Retinal pigment epithelial cell (primary cell): ENCODE measurements at regions not wholly inside any gene's neighbourhood (a gene's known extent, or its start where the extent isn't known, plus 50 kb on each side); places are given as distances from the start of the nearest gene placed in this dataset.

Source experiments
- DNase-seq: peaks from one replicate; pipeline ENCODE4 v3.0.0-alpha.2; 2010; ENCODE audit warnings: low read depth
- H3K4me3 ChIP-seq: 2 replicates; pipeline ENCODE4 v1.5.1; 2011; ENCODE audit warnings: mild to moderate bottlenecking, low read length, control low read depth, moderate library complexity
- TF ChIP-seq, protein P1 (sequence below): conservative IDR thresholded peaks from 2 replicates; pipeline ENCODE4 v1.5.1; 2011; ENCODE audit warnings: low read depth, low read length, control low read depth, inconsistent platforms

- no peak overlapping the region for H3K4me3 ChIP-seq
- DNase-seq = no peak
- TF ChIP-seq, protein P1, sequence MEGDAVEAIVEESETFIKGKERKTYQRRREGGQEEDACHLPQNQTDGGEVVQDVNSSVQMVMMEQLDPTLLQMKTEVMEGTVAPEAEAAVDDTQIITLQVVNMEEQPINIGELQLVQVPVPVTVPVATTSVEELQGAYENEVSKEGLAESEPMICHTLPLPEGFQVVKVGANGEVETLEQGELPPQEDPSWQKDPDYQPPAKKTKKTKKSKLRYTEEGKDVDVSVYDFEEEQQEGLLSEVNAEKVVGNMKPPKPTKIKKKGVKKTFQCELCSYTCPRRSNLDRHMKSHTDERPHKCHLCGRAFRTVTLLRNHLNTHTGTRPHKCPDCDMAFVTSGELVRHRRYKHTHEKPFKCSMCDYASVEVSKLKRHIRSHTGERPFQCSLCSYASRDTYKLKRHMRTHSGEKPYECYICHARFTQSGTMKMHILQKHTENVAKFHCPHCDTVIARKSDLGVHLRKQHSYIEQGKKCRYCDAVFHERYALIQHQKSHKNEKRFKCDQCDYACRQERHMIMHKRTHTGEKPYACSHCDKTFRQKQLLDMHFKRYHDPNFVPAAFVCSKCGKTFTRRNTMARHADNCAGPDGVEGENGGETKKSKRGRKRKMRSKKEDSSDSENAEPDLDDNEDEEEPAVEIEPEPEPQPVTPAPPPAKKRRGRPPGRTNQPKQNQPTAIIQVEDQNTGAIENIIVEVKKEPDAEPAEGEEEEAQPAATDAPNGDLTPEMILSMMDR = no peak
These were observed 81.6 kb upstream of the ARGLU1 start for GRCh38 chr13:106649495-106649894.

GRCh38 chr13:106640515-106640914 is 72.6 kb upstream of the ARGLU1 start:
- TF ChIP-seq, protein P1 = no peak
- DNase-seq = no peak
- no peak overlapping the region for H3K4me3 ChIP-seq

DNA sequence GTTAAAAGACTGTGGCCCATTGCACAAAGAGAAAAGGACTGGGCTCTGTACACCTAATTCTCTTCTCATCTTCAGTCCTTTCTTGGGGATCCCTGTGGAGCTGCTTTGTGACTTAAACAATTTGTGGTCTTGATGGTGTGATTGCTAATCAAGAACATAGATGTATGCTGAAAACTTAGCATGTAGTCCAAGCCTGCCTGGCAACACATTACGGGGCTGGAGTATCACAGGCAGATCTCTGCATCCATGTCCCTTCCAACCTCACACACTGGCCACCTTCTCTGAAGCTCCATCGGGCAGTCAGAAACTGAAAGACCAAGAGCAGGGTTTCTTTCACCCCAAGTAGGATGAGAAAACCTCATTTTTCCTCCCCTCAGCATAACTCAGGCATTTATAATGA is 69.6 kb upstream of the ARGLU1 start:
- no peak overlapping the region for H3K4me3 ChIP-seq
- no peak for DNase-seq
- TF ChIP-seq, protein P1 = no peak

DNA sequence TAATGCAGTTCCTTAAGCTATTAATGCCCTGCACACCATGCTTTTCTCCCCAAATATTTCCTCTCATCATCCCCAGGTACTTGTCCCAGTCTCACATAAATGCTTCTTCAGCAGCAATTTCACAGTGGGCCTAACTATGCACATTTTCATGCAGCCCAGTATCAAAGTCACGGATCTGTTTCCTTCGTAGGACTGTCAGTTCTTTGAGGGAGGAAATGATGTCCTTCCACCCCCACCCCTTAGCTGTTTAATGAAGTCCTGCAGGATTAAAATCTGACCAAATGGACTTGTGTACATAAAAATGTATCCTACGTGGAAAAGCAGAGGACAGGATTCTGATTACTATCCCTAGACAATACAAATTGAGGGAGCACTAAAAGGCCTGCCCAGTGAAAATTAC is 68.6 kb upstream of the ARGLU1 start:
- TF ChIP-seq, protein P1 = no peak
- no peak for DNase-seq
- H3K4me3 ChIP-seq = no peak overlapping the region

DNA sequence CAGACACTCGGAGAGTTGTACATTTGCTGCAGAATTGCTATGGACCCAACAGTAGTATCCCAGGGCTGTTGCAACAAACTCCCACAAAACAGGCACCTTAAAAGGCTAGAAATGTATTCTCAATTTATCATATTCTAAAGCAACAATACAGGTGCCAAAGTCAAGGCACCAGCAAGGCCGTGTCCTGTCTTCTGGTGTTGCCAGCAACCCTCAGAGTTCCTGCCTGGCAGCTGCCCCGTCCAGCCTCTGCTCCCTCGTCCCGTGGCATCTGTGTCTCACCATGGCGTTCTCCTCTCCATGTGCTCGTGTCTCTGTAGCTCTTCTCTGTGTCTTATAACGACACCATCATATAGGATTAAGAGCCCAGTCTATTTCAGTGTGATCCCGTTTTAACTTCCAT is 67.7 kb upstream of the ARGLU1 start:
- no peak overlapping the region for H3K4me3 ChIP-seq
- TF ChIP-seq, protein P1 = no peak

GRCh38 chr13:106633321-106633720 is 65.4 kb upstream of the ARGLU1 start:
- TF ChIP-seq, protein P1 = no peak
- DNase-seq = no peak
- no peak overlapping the region for H3K4me3 ChIP-seq

More for the DNA sequence above, 67.7 kb upstream of the ARGLU1 start:
- DNase-seq = no peak

DNA sequence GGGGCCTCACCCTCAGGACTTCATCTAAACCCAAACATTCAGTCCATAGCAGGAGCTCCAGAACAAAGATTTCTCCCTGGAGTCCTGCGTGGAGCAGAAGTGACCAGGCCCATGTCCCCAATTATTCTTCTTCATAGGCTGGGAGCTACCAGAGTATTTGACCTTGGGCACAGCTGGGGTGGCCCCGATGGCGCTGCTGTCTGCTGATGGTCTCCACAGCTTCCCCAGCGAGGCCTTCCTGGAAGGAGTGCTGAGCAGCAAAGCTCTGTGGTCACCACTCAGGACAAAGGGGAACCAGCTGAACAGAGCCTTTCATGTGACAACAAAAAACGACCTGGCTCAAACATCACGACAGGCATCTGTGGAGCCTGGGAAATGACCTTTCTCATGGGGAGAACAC is 62.7 kb upstream of the ARGLU1 start:
- TF ChIP-seq, protein P1 = no peak
- H3K4me3 ChIP-seq = no peak overlapping the region
- no peak for DNase-seq
